BE2C (cell line): ENCODE measurements at regions not wholly inside any gene's neighbourhood (a gene's known extent, or its start where the extent isn't known, plus 50 kb on each side); places are given as distances from the start of the nearest gene placed in this dataset.

Experiments
- DNase-seq: peaks from one replicate; pipeline ENCODE4 v3.0.0-alpha.2; 2020
- H3K27me3 ChIP-seq: fragments of 250-450 bp; sonication (Bioruptor Pico); 2 replicates; pipeline ENCODE4 v1.5.1; 2020; ENCODE audit warnings: mild to moderate bottlenecking
- H3K36me3 ChIP-seq: fragments of 250-450 bp; sonication (Bioruptor Pico); 2 replicates; pipeline ENCODE4 v1.5.1; 2020; ENCODE audit warnings: mild to moderate bottlenecking
- H3K4me1 ChIP-seq: fragments of 250-450 bp; sonication (Bioruptor Pico); 2 replicates; pipeline ENCODE4 v1.5.1; 2020
- H3K4me3 ChIP-seq: 2 replicates; pipeline ENCODE4 v1.5.1; 2011; ENCODE audit warnings: low read depth, low read length
- H3K9me3 ChIP-seq: fragments of 250-450 bp; sonication (Bioruptor Pico); 2 replicates; pipeline ENCODE4 v1.5.1; 2020
- TF ChIP-seq, protein P1 (sequence below): IDR thresholded peaks from 2 replicates; pipeline ENCODE4 v1.5.1; 2012; ENCODE audit warnings: mild to moderate bottlenecking, low read depth, low read length

DNA sequence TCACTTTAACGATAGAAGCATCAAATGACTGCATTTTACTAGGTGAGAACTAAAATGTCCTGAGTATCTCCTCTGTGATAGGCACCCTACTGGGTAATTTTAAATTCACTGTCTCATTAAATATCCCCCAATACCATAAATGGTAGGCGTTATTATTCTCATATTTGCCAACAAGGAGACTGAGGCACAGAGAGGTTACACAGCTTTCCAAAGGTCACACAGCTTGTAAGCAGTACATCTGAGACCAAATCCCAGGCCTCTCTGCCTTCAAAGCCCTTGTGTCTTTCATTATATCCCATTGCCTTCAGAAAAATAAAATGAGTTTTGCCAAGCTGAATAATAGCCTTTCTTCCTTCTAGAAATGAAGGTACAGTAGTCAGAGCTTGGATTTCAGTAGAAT is 502.6 kb downstream of the HAPSTR1 start:
- H3K27me3 ChIP-seq = no peaks in the 10 kb centered on the region
- no peaks in the 10 kb centered on the region for H3K9me3 ChIP-seq
- H3K4me1 ChIP-seq = no peaks in the 10 kb centered on the region
- TF ChIP-seq, protein P1, sequence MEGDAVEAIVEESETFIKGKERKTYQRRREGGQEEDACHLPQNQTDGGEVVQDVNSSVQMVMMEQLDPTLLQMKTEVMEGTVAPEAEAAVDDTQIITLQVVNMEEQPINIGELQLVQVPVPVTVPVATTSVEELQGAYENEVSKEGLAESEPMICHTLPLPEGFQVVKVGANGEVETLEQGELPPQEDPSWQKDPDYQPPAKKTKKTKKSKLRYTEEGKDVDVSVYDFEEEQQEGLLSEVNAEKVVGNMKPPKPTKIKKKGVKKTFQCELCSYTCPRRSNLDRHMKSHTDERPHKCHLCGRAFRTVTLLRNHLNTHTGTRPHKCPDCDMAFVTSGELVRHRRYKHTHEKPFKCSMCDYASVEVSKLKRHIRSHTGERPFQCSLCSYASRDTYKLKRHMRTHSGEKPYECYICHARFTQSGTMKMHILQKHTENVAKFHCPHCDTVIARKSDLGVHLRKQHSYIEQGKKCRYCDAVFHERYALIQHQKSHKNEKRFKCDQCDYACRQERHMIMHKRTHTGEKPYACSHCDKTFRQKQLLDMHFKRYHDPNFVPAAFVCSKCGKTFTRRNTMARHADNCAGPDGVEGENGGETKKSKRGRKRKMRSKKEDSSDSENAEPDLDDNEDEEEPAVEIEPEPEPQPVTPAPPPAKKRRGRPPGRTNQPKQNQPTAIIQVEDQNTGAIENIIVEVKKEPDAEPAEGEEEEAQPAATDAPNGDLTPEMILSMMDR = no peak
- no peak overlapping the region for H3K4me3 ChIP-seq
- H3K36me3 ChIP-seq = no peaks in the 10 kb centered on the region
- no peak for DNase-seq

DNA sequence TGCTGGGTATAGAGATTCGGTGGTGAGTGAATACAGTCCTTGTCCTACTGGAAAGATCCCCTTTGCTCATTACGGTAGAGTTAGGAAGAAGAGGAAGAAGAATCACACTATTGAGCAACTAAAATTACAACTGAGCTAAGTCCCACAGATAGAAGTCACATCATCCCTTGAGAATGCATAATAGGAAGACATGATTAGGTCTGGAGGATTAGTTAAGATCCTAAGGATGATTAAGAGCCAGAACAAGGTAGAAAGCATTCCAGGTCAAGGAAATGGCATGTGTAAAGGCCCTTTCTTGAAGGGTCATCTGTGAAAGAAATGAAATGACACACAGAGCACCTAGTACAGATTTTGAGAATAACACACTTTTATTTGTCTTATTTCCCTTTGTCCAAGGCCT is 503.5 kb downstream of the HAPSTR1 start:
- H3K4me3 ChIP-seq = no peak overlapping the region
- TF ChIP-seq, protein P1 = no peak
- no peaks in the 10 kb centered on the region for H3K9me3 ChIP-seq
- H3K27me3 ChIP-seq = no peaks in the 10 kb centered on the region
- DNase-seq = no peak
- no peaks in the 10 kb centered on the region for H3K4me1 ChIP-seq
- H3K36me3 ChIP-seq = no peaks in the 10 kb centered on the region

DNA sequence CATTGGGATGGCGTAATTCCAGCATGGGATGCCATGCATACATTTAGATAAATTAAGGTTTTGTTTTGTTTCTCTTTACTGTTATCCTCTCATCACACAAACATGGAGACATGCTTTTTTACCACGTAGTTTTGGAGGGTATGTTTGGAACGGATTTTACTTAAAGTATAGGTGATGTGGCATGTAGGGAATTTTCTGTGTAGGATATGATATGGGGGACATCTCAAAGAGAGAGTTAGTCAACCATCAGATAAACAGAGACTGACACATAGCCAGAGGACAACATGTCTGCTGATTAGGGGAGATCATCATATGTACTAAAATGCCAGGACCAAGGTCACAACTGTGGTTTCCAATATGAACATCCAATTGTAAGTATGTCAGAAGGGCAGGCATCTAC is 503.9 kb downstream of the HAPSTR1 start:
- no peaks in the 10 kb centered on the region for H3K27me3 ChIP-seq
- DNase-seq = no peak
- H3K9me3 ChIP-seq = no peaks in the 10 kb centered on the region
- no peaks in the 10 kb centered on the region for H3K4me1 ChIP-seq
- no peaks in the 10 kb centered on the region for H3K36me3 ChIP-seq
- no peak overlapping the region for H3K4me3 ChIP-seq
- TF ChIP-seq, protein P1 = no peak

DNA sequence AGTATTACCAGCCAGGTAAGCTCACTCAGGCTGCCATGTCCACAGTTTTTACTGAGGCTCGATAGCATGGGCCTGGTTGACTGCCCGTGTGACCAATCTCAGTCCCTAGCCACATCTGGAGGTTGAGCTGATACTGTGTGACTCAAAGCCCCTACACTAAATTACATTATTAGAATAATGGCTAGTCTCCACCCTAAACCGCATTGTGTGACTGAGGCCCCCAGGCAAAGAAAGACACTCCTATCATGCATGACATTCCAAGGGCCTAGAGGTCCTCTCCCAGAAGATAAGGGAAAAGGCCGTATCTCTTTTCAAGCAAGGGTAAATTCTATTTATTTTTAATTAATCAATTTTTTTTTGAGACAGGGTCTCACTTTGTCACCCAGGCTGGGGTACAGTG is 505.3 kb downstream of the HAPSTR1 start:
- Histone ChIP-seq H3K9me3 (no peaks in the 10 kb centered on the region), H3K36me3 (no peaks in the 10 kb centered on the region), H3K27me3 (no peaks in the 10 kb centered on the region), H3K4me1 (no peaks in the 10 kb centered on the region), H3K4me3 (no peak overlapping the region)
- no peak for DNase-seq
- TF ChIP-seq, protein P1 = no peak

DNA sequence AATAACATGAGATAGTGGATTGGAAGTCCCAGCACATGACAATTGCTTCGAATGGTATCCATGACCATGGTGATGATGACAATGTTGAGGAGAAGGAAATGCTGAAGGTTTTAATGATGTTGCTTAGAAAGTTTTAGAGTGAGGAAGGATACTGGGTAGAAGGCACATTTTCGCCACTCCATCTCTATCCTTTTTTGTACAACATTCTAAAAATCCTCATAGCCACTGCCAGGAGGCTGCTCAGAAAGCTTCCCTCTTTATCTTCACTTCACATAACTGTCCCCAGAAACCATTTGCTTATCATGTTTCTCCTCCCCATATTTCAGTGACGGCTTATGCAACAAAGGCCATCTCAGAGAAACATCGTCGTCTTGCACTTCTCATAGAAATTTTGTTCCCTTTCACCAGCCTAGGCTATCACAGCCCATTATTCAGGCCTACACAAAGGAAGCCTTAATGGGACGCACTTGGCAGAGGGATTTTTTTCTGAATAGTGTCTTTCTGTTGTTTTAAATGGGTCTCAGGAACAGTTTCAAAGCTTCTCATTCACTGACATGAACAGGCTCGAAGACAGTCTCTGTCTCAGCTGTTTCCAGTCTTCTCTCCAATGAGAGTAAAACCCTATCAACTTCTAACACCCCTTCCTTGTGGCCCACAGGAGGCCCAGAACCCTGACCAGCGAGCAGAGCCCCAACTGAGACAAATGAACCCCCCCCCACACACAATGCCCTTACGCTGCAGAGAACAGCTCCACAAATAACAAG is 506.7 kb downstream of the HAPSTR1 start:
- TF ChIP-seq, protein P1 = no peak
- H3K4me1 ChIP-seq = no peaks in the 10 kb centered on the region
- no peak for DNase-seq

DNA sequence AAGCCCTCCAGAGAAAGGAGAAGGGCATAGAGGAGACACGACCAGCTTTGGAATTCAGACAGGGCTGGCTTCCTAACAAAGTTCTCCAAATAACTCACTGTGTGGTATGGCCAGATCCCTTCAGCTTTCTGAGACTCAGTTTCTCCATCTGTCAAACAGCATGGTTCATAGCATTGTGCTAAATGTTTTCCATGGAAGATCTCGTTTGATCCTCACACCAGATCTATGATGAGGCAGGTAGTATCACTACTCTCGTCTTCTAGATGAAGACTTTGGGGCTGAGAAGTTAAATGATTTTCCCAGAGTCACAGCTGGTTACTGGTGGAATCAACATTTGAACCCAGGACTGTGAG is 507.3 kb downstream of the HAPSTR1 start:
- H3K4me1 ChIP-seq = no peaks in the 10 kb centered on the region
- H3K4me3 ChIP-seq = no peak overlapping the region
- no peaks in the 10 kb centered on the region for H3K9me3 ChIP-seq
- H3K36me3 ChIP-seq = no peaks in the 10 kb centered on the region
- no peak for DNase-seq
- TF ChIP-seq, protein P1 = no peak
- H3K27me3 ChIP-seq = no peaks in the 10 kb centered on the region

More for the DNA sequence above, 506.7 kb downstream of the HAPSTR1 start:
- Histone ChIP-seq H3K27me3 (no peaks in the 10 kb centered on the region), H3K4me3 (no peak overlapping the region), H3K36me3 (no peaks in the 10 kb centered on the region), H3K9me3 (no peaks in the 10 kb centered on the region)
